ENCODE measurements at regions not wholly inside any gene's neighbourhood (a gene's known extent, or its start where the extent isn't known, plus 50 kb on each side); places are given as distances from the start of the nearest gene placed in this dataset.

GRCh38 chr22:48563118-48563965 lies 1264.3 kb downstream of the BRD1 start:
- DNase-seq, result no peak

GRCh38 chr22:48561676-48562075 lies 1266.0 kb downstream of the BRD1 start:
- no peak for DNase-seq

GRCh38 chr22:48560836-48561235 lies 1266.8 kb downstream of the BRD1 start:
- DNase-seq, result no peak

- no peak for DNase-seq
Observed at GRCh38 chr22:48560389-48560751, 1267.3 kb downstream of the BRD1 start.

- no peak for DNase-seq
Observed at GRCh38 chr22:48559647-48560388, 1267.9 kb downstream of the BRD1 start.

- DNase-seq, result no peak
Observed at GRCh38 chr22:48558606-48559402, 1268.9 kb downstream of the BRD1 start.

- DNase-seq, result no peak
Observed at GRCh38 chr22:48558016-48558415, 1269.7 kb downstream of the BRD1 start.

- no peak for DNase-seq
Observed at GRCh38 chr22:48557473-48557872, 1270.2 kb downstream of the BRD1 start.

GRCh38 chr22:48556751-48557150 lies 1270.9 kb downstream of the BRD1 start:
- no peak for DNase-seq

GRCh38 chr22:48556222-48556621 lies 1271.5 kb downstream of the BRD1 start:
- DNase-seq, result no peak

GRCh38 chr22:48555606-48556005 lies 1272.1 kb downstream of the BRD1 start:
- no peak for DNase-seq

- DNase-seq, result no peak
Observed at GRCh38 chr22:48554893-48555572, 1272.6 kb downstream of the BRD1 start.

GRCh38 chr22:48553694-48554308 lies 1273.9 kb downstream of the BRD1 start:
- no peak for DNase-seq

- no peak for DNase-seq
Observed at GRCh38 chr22:48553119-48553518, 1274.6 kb downstream of the BRD1 start.

- DNase-seq, result no peak
Observed at GRCh38 chr22:48551716-48552268, 1275.9 kb downstream of the BRD1 start.

GRCh38 chr22:48551061-48551460 lies 1276.6 kb downstream of the BRD1 start:
- no peak for DNase-seq

- no peak for DNase-seq
Observed at GRCh38 chr22:48548391-48548790, 1279.3 kb downstream of the BRD1 start.

- DNase-seq, result no peak
Observed at GRCh38 chr22:48547971-48548370, 1279.7 kb downstream of the BRD1 start.

GRCh38 chr22:48546653-48547424 lies 1280.8 kb downstream of the BRD1 start:
- DNase-seq, result no peak

GRCh38 chr22:48545987-48546386 lies 1281.7 kb downstream of the BRD1 start:
- DNase-seq, result no peak

- DNase-seq, result no peak
Observed at GRCh38 chr22:48541401-48542098, 1286.1 kb downstream of the BRD1 start.
